Nephron (organoid): ENCODE measurements at regions not wholly inside any gene's neighbourhood (a gene's known extent, or its start where the extent isn't known, plus 50 kb on each side); places are given as distances from the start of the nearest gene placed in this dataset.
"Not testable (repeated sequence)": the region's sequence is repeated elsewhere in the genome, so short reads cannot be mapped to it uniquely, and the experiment has no call there.

ENCODE experiments used
- H3K27ac Mint-ChIP-seq, 3 experiments: 2 replicates each; pipeline ENCODE4 v1.8.0; 2020; ENCODE audit warnings: mixed read lengths in 3 of 3, mild to moderate bottlenecking in 2 of 3, moderate library complexity in 1 of 3
- H3K27me3 Mint-ChIP-seq: 2 replicates; pipeline ENCODE4 v1.8.0; 2021; ENCODE audit warnings: low read depth, mild to moderate bottlenecking, moderate library complexity, mixed read lengths
- H3K36me3 Mint-ChIP-seq: 2 replicates; pipeline ENCODE4 v1.8.0; 2020; ENCODE audit warnings: low read depth, mixed read lengths
- H3K4me1 Mint-ChIP-seq: 2 replicates; pipeline ENCODE4 v1.8.0; 2020; ENCODE audit warnings: mixed read lengths
- H3K4me3 Mint-ChIP-seq, 3 experiments: 2 replicates each; pipeline ENCODE4 v1.8.0; 2020; ENCODE audit warnings: mild to moderate bottlenecking in 3 of 3, mixed read lengths in 3 of 3, moderate library complexity in 2 of 3
- H3K9me3 Mint-ChIP-seq: 2 replicates; pipeline ENCODE4 v1.8.0; 2020; ENCODE audit warnings: mixed read lengths
- TF ChIP-seq, protein P1 (sequence below), 3 experiments: fragments of 200-600 bp; sonication (generic); IDR thresholded peaks; one replicate each; pipeline ENCODE4 v1.5.0; 2021; ENCODE audit warnings: antibody characterized with exemption in 3 of 3; ENCODE audit not compliant: unreplicated experiment in 3 of 3

GRCh38 chr4:131649227-131649626 lies 1499.9 kb upstream of the PCDH10 start:
- Mint-ChIP-seq H3K27me3 (no peaks in the 10 kb centered on the region), H3K4me3 (no peak overlapping the region), H3K36me3 (no peaks in the 10 kb centered on the region), H3K27ac (no peak overlapping the region), H3K4me1 (no peaks in the 10 kb centered on the region), H3K9me3 (no peaks in the 10 kb centered on the region)
- TF ChIP-seq, protein P1, sequence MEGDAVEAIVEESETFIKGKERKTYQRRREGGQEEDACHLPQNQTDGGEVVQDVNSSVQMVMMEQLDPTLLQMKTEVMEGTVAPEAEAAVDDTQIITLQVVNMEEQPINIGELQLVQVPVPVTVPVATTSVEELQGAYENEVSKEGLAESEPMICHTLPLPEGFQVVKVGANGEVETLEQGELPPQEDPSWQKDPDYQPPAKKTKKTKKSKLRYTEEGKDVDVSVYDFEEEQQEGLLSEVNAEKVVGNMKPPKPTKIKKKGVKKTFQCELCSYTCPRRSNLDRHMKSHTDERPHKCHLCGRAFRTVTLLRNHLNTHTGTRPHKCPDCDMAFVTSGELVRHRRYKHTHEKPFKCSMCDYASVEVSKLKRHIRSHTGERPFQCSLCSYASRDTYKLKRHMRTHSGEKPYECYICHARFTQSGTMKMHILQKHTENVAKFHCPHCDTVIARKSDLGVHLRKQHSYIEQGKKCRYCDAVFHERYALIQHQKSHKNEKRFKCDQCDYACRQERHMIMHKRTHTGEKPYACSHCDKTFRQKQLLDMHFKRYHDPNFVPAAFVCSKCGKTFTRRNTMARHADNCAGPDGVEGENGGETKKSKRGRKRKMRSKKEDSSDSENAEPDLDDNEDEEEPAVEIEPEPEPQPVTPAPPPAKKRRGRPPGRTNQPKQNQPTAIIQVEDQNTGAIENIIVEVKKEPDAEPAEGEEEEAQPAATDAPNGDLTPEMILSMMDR (IDR thresholded peaks at IDR 0.05; ENCODE audit: unreplicated experiment in 3 of 3), result no peak

DNA sequence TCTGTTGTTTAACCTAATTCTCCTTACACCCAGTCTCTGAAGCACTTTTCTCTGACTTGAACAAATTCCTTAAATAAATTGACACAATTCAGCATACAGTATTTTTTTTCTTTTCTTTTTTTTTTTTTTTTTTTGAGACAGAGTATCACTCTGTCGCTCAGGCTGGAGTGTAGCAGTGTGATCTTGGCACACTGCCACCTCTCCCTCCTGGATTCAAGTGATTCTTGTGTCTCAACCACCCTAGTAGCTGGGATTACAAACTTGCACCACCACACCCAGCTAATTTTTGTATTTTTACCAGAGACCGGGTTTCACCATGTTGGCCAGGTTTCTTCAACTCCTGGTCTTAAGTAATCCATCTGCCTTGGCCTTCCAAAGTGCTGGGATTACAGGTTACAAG lies 1498.1 kb upstream of the PCDH10 start:
- Mint-ChIP-seq H3K9me3 (no peaks in the 10 kb centered on the region), H3K4me3 (no peak overlapping the region), H3K27me3 (no peaks in the 10 kb centered on the region), H3K4me1 (no peaks in the 10 kb centered on the region), H3K27ac (no peak overlapping the region), H3K36me3 (no peaks in the 10 kb centered on the region)
- TF ChIP-seq, protein P1 (IDR thresholded peaks at IDR 0.05; ENCODE audit: unreplicated experiment in 3 of 3), result no peak

GRCh38 chr4:131683314-131683713 lies 1465.8 kb upstream of the PCDH10 start:
- not testable (repeated sequence) for H3K36me3 Mint-ChIP-seq, H3K27me3 Mint-ChIP-seq, H3K4me3 Mint-ChIP-seq, H3K4me1 Mint-ChIP-seq, H3K27ac Mint-ChIP-seq
- peaks cover 15% of the 10 kb centered on the region for H3K9me3 Mint-ChIP-seq

DNA sequence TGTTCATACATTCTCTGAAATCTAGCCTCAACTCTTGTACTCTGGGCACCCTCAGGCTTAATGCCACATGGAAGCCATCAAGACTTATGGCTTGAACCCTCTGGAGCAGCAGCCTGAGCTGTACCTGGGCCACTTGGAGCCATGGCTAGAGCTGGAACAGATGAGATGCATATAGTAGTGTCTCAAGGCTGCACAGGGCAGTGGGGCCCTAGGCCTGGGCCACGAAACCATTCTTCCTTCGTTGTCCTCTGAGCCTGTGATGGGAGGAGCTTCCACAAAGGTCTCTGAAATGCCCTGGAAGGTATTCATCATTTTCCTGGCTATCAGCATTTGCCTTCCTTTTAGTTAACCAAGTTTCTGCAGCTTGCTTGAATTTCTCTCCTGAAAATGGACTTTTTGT lies 1427.2 kb upstream of the PCDH10 start:
- TF ChIP-seq, protein P1 (IDR thresholded peaks at IDR 0.05; ENCODE audit: unreplicated experiment in 3 of 3), result no peak
- H3K27me3 Mint-ChIP-seq, result no peaks in the 10 kb centered on the region
- H3K9me3 Mint-ChIP-seq, result peaks cover 8% of the 10 kb centered on the region
- H3K36me3 Mint-ChIP-seq, result no peaks in the 10 kb centered on the region
- no peak overlapping the region for H3K4me3 Mint-ChIP-seq
- no peak overlapping the region for H3K27ac Mint-ChIP-seq
- no peaks in the 10 kb centered on the region for H3K4me1 Mint-ChIP-seq

GRCh38 chr4:131723069-131723468 lies 1426.0 kb upstream of the PCDH10 start:
- H3K27me3 Mint-ChIP-seq, H3K9me3 Mint-ChIP-seq, H3K4me1 Mint-ChIP-seq, H3K27ac Mint-ChIP-seq, H3K36me3 Mint-ChIP-seq, H3K4me3 Mint-ChIP-seq: not testable (repeated sequence)

DNA sequence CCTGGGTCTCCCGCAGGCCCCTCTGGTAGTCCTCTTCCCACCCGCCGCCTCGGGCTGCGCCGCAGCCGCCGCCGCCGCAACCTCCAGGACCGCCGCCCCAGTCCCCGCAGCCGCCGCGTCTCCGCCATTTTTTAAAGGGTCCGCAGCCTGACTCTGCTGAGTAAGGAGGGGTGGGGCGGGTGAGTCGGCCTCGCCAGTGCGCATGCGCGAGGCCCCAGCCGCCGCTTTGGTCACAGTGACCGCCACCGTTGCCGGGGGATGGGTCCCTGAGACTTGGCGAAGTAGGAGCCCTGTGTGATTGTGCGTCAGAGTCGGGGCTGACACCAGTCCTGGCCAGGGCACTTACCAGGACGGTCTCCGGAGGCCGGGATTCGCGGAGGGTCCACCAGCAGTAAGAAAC lies 1424.2 kb upstream of the PCDH10 start:
- H3K27me3 Mint-ChIP-seq, H3K4me1 Mint-ChIP-seq, H3K27ac Mint-ChIP-seq, H3K9me3 Mint-ChIP-seq, H3K4me3 Mint-ChIP-seq, H3K36me3 Mint-ChIP-seq: not testable (repeated sequence)

DNA sequence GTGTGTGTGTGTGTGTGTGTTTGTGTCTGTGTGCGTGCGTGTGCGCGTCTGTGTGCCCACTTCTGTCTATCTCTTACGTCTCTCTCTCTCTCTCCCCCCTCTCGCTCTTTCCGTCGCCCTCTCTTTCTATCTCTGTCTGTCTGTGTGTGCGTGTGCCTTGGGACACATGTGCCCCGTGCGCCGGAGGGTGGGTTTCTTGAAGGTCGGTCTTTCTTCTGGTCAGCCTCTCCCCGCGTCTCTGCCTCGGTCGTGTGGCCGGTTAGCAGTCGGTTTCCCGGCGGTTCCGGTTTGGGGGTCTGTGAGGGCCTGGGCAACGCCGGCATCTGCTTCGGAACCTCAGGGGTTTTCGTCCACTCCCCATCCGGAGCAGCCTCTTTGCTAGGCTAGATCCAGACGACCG lies 1423.6 kb upstream of the PCDH10 start:
- not testable (repeated sequence) for H3K4me3 Mint-ChIP-seq, H3K27me3 Mint-ChIP-seq, H3K27ac Mint-ChIP-seq, H3K4me1 Mint-ChIP-seq, H3K36me3 Mint-ChIP-seq
- peaks cover 13% of the 10 kb centered on the region for H3K9me3 Mint-ChIP-seq

DNA sequence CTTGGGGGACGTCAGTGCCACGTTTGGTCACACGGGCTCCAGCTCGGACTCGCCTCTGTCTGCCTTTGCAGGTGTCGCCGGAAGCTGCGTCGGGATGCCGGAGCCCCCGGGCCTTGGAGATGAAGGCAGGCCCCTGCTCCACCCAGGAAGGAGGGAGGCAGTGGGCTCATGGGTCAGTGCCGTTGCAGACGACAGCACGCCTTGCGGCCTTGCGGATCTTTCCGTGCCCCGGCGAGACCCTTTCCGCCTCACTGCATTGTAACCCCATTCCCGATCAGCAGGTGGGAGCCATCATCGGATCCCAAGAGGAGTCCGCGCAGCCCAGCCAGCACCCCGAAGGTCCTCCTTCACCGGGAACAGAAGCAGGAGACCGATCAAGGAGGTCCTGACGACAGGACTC lies 1422.2 kb upstream of the PCDH10 start:
- H3K4me1 Mint-ChIP-seq, H3K27ac Mint-ChIP-seq, H3K27me3 Mint-ChIP-seq, H3K4me3 Mint-ChIP-seq, H3K36me3 Mint-ChIP-seq: not testable (repeated sequence)
- peaks cover 13% of the 10 kb centered on the region for H3K9me3 Mint-ChIP-seq

GRCh38 chr4:131727418-131727817 lies 1421.7 kb upstream of the PCDH10 start:
- H3K27ac Mint-ChIP-seq, H3K4me3 Mint-ChIP-seq, H3K36me3 Mint-ChIP-seq, H3K27me3 Mint-ChIP-seq, H3K4me1 Mint-ChIP-seq: not testable (repeated sequence)
- peaks cover 13% of the 10 kb centered on the region for H3K9me3 Mint-ChIP-seq

DNA sequence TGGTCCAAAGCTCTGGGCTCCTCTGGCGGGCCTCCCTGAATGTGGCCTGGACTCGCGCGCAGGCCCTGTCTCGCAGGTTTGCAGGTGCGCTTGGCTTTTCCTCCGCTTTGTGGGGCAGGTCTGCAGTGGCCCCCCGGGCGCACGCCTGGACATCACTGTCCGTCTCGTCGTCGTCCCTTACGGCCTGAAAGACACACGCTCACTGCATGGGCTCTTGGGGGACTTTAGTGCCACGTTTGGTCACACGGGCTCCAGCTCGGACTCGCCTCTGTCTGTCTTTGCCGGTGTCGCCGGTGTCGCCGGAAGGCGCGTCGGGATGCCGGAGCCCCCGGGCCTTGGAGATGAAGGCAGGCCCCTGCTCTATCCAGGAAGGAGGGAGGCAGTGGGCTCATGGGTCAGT lies 1419.9 kb upstream of the PCDH10 start:
- H3K27me3 Mint-ChIP-seq, H3K27ac Mint-ChIP-seq, H3K9me3 Mint-ChIP-seq, H3K4me1 Mint-ChIP-seq, H3K36me3 Mint-ChIP-seq, H3K4me3 Mint-ChIP-seq: not testable (repeated sequence)

GRCh38 chr4:131729716-131730398 lies 1419.2 kb upstream of the PCDH10 start:
- H3K27me3 Mint-ChIP-seq, H3K4me1 Mint-ChIP-seq, H3K27ac Mint-ChIP-seq, H3K36me3 Mint-ChIP-seq, H3K9me3 Mint-ChIP-seq, H3K4me3 Mint-ChIP-seq: not testable (repeated sequence)

- not testable (repeated sequence) for H3K27ac Mint-ChIP-seq, H3K4me3 Mint-ChIP-seq, H3K36me3 Mint-ChIP-seq, H3K4me1 Mint-ChIP-seq, H3K9me3 Mint-ChIP-seq, H3K27me3 Mint-ChIP-seq
Observed at GRCh38 chr4:131730574-131730973, 1418.5 kb upstream of the PCDH10 start.
